ENCODE measurements at regions not wholly inside any gene's neighbourhood (a gene's known extent, or its start where the extent isn't known, plus 50 kb on each side); places are given as distances from the start of the nearest gene placed in this dataset.

DNA sequence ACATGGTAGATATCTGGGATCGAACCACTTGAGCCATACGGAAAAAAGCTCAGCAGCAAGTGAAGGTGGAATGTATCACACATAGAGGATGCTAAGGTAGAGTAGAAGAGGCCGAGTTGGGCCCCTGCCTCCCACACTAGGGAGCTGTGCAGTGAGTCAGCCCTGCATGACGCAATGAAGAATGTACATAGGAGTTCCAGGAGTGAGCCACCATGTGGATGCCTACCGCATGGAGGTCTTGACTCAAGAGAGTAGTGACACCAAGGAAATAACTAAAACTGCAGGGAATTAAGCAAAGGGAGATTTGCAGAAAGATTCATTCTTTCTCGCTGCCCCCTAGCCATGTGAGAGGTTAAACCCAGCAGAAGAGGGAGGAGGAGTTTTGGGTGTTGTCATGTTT, 389.6 kb upstream of the IGFBP7 start:
- Mint-ChIP-seq H3K27ac (ENCODE audit: unreplicated experiment) (no peak overlapping the region), H3K27me3 (ENCODE audit: low read depth) (no peaks in the 10 kb centered on the region), H3K36me3 (ENCODE audit: low read depth) (no peaks in the 10 kb centered on the region), H3K4me3 (no peak overlapping the region), H3K4me1 (peaks cover 16% of the 10 kb centered on the region), H3K9me3 (peaks cover 5% of the 10 kb centered on the region)
- DNase-seq (ENCODE audit: low read depth, low spot score), result no peak
- TF ChIP-seq, protein P1, sequence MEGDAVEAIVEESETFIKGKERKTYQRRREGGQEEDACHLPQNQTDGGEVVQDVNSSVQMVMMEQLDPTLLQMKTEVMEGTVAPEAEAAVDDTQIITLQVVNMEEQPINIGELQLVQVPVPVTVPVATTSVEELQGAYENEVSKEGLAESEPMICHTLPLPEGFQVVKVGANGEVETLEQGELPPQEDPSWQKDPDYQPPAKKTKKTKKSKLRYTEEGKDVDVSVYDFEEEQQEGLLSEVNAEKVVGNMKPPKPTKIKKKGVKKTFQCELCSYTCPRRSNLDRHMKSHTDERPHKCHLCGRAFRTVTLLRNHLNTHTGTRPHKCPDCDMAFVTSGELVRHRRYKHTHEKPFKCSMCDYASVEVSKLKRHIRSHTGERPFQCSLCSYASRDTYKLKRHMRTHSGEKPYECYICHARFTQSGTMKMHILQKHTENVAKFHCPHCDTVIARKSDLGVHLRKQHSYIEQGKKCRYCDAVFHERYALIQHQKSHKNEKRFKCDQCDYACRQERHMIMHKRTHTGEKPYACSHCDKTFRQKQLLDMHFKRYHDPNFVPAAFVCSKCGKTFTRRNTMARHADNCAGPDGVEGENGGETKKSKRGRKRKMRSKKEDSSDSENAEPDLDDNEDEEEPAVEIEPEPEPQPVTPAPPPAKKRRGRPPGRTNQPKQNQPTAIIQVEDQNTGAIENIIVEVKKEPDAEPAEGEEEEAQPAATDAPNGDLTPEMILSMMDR (conservative IDR thresholded peaks at IDR 0.05), result no peak

DNA sequence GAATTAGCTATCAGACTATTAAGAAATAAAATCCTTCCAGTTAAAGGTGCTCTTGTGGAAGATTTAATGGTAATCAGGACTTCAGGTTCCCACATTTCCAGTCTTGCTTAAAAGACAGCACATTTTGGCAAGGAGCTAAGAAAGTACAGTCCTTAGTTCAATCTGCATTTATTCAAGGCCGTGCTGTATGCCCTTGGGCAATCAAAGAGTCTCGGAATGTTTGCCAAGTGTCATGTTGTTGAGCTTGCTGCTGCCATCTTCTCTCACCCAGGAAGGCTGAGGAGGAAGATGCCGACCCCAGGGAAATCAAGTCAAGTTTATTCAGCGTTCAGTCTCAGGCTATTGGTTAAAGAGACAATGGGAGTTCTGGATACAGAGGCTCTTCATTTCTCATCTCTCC, 388.1 kb upstream of the IGFBP7 start:
- Mint-ChIP-seq H3K4me1 (peaks cover 16% of the 10 kb centered on the region), H3K27ac (ENCODE audit: unreplicated experiment) (no peak overlapping the region), H3K4me3 (no peak overlapping the region), H3K27me3 (ENCODE audit: low read depth) (no peaks in the 10 kb centered on the region), H3K36me3 (ENCODE audit: low read depth) (no peaks in the 10 kb centered on the region), H3K9me3 (peaks cover 5% of the 10 kb centered on the region)
- no peak for DNase-seq (ENCODE audit: low read depth, low spot score)
- TF ChIP-seq, protein P1 (conservative IDR thresholded peaks at IDR 0.05), result no peak

DNA sequence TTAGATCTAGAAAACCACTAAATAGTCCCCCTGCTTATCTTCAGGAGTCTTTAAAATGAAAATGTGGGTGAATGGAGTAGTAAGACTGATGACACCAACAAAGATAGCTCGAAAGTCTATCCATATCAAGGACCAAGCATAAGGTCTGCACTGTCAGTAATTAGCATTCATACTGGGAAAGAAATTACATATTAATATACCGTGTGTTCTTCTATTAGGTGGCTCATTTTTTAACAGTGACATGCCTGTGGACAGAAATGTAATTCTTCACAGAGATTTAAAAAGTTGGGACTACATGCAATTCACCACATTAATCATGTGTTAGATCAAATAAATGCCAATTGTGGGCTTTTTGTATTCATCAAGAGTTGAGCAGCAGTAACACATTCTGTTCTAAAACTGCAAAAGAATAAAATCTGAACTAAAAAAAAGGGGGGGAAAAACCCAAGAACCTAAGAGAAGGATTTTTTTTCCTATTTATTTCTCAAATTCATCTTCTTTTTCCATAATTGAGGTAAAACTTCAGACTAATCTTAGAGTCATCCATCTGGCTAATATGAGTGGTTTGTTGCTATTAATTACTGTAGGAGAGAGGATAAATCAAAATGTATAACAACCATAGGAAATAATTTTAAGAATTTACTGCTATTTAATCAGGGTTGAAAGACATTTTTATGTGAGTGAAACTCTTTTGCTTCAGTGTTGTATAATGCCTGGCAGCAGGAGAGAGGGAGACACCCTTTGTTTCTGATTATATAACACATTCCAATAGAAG, 386.7 kb upstream of the IGFBP7 start:
- Mint-ChIP-seq H3K36me3 (ENCODE audit: low read depth) (no peaks in the 10 kb centered on the region), H3K27ac (ENCODE audit: unreplicated experiment) (no peak overlapping the region), H3K4me1 (peaks cover 16% of the 10 kb centered on the region), H3K9me3 (peaks cover 9% of the 10 kb centered on the region), H3K27me3 (ENCODE audit: low read depth) (no peaks in the 10 kb centered on the region), H3K4me3 (no peak overlapping the region)
- DNase-seq (ENCODE audit: low read depth, low spot score), result no peak
- TF ChIP-seq, protein P1 (conservative IDR thresholded peaks at IDR 0.05), result no peak

DNA sequence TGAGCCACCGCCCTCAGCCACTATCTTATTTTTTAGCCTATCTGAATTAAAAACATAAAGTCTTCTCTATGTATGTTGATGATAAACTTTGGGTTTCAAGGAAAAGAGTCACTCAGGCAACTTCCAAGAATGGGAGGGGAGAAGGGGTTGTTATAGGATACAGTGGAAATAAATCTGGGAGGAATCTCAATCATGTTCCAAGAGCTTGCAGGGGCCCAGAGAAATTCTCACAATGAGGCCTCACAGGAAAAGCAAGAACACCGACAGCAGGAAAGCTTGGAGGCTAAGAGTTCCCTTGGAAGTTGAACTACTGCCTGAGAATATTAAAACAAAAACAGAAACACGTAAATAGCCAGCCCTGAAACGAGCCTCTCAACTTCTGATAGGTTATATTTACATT, 384.6 kb upstream of the IGFBP7 start:
- Mint-ChIP-seq H3K4me1 (peaks cover 26% of the 10 kb centered on the region), H3K36me3 (ENCODE audit: low read depth) (no peaks in the 10 kb centered on the region), H3K27me3 (ENCODE audit: low read depth) (no peaks in the 10 kb centered on the region), H3K4me3 (no peak overlapping the region), H3K27ac (ENCODE audit: unreplicated experiment) (no peak overlapping the region), H3K9me3 (peaks cover 8% of the 10 kb centered on the region)
- TF ChIP-seq, protein P1 (conservative IDR thresholded peaks at IDR 0.05), result no peak
- DNase-seq (ENCODE audit: low read depth, low spot score), result no peak

DNA sequence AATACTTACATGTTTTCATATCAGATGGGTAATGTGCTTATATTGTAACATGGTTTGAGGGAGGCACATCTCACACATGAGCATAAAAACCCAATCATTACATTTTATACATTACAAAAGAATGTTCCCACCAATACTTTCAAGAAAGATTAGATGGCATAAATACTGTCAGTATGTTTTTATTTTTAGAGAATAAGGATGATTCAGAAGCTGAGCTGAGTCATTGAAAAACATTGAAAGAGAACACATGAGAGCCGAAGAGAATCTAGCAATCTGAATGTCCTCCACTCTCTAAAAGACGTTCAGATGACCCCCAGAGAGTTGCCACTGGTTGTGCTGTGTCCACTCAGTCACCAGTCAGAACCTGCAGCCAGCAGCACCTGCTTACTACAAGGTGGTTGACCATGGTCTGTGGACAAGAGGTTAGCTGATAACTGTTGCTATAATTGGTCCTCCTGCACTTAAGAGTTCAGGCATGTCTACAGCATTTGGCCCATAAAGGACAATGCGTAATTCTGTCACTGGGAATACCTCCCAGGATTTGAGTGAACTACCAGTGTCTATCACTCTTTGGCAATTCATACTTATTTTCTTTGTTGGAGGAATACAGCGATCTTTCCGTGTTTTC, 382.2 kb upstream of the IGFBP7 start:
- H3K9me3 Mint-ChIP-seq, result peaks cover 6% of the 10 kb centered on the region
- H3K36me3 Mint-ChIP-seq (ENCODE audit: low read depth), result no peaks in the 10 kb centered on the region
- H3K4me1 Mint-ChIP-seq, result peaks cover 15% of the 10 kb centered on the region
- no peaks in the 10 kb centered on the region for H3K27me3 Mint-ChIP-seq (ENCODE audit: low read depth)
- H3K4me3 Mint-ChIP-seq, result no peak overlapping the region
- H3K27ac Mint-ChIP-seq (ENCODE audit: unreplicated experiment), result no peak overlapping the region
- TF ChIP-seq, protein P1 (conservative IDR thresholded peaks at IDR 0.05), result no peak
- DNase-seq (ENCODE audit: low read depth, low spot score), result no peak

Data from neural crest cell (in vitro differentiated cells).